Stomach (tissue), 4 donors: ENCODE measurements at regions not wholly inside any gene's neighbourhood (a gene's known extent, or its start where the extent isn't known, plus 50 kb on each side); places are given as distances from the start of the nearest gene placed in this dataset.

Experiments
- EP300 ChIP-seq: sonication (generic); formaldehyde crosslinking; IDR thresholded peaks from one replicate; pipeline ENCODE4 v1.6.1; 2017; ENCODE audit warnings: antibody characterized with exemption
- POLR2AphosphoS5 ChIP-seq, 3 donors: sonication (generic); formaldehyde crosslinking; IDR thresholded peaks; one replicate each; pipeline ENCODE4 v1.6.1; 2016; ENCODE audit warnings: antibody characterized with exemption in 3 of 3
- TF ChIP-seq, protein P1 (sequence below), 7 experiments: fragments of 450-650 bp in 4 of 7; fragments of 200-600 bp in 3 of 7; sonication (generic) in 3 of 7; IDR thresholded peaks; one replicate each; pipeline ENCODE4 v1.5.1; 2016 to 2019; ENCODE audit warnings: antibody characterized with exemption in 7 of 7, control low read depth in 2 of 7, mild to moderate bottlenecking in 1 of 7

DNA sequence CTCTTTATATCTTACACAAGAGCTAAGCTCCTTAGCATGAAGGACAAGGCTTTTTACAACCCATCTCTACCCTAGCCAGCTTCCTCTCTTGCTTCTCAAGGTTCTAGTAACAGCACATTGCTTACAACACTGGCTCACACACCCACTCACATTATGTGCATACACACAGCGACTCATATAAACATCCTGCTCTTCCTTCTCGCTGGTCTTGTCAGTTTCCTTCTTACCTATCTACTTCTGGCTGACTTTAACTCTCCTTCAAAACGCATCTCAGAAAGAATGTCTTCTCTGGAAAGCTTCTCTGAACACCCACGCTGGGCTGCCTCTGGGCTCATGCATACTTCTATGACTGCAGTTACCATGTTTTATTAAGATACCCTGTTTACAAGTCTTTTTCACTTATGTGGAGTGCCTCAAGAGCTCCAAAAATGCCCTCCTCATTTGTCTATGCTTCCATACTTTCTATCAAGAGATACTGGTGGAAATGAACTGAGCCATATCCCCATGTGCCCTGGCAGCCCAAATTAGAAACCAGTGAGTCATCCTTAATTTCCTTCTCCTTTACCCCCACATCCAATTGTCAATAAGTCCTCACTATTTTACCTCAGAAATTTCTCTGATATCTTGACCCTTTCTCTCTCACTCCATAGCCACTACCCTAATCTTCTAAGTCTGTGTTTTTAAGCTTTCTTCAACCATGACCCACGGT is 126.9 kb upstream of the KRAS start:
- TF ChIP-seq POLR2AphosphoS5 (IDR thresholded peaks at IDR 0.05), result peak in 1 of 3 donors; percentile 25
- TF ChIP-seq, protein P1, sequence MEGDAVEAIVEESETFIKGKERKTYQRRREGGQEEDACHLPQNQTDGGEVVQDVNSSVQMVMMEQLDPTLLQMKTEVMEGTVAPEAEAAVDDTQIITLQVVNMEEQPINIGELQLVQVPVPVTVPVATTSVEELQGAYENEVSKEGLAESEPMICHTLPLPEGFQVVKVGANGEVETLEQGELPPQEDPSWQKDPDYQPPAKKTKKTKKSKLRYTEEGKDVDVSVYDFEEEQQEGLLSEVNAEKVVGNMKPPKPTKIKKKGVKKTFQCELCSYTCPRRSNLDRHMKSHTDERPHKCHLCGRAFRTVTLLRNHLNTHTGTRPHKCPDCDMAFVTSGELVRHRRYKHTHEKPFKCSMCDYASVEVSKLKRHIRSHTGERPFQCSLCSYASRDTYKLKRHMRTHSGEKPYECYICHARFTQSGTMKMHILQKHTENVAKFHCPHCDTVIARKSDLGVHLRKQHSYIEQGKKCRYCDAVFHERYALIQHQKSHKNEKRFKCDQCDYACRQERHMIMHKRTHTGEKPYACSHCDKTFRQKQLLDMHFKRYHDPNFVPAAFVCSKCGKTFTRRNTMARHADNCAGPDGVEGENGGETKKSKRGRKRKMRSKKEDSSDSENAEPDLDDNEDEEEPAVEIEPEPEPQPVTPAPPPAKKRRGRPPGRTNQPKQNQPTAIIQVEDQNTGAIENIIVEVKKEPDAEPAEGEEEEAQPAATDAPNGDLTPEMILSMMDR (IDR thresholded peaks at IDR 0.05), result no peak
- TF ChIP-seq EP300, result no peak
